ENCODE measurements at regions not wholly inside any gene's neighbourhood (a gene's known extent, or its start where the extent isn't known, plus 50 kb on each side); places are given as distances from the start of the nearest gene placed in this dataset.

DNA sequence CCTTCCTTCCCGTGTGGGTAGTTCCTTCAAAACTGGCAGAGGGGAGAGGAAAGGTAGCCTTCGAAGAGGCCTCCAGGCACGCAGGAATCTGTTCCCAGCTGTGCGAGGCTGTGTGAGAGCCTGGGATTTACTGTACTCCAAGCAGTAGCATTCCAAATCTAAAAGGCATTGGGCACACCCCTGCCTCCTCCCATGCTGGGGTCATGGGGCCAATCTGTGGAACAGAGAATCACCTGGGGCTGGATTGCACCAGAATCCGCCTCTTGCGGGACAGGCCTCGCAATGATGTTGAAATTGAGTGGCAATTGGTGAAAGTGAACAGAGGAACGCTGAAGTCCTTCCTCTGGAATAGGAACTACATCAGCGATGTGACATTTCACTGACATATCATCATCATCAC lies 72.5 kb upstream of the IRX3 start:
- TF ChIP-seq, protein P1, sequence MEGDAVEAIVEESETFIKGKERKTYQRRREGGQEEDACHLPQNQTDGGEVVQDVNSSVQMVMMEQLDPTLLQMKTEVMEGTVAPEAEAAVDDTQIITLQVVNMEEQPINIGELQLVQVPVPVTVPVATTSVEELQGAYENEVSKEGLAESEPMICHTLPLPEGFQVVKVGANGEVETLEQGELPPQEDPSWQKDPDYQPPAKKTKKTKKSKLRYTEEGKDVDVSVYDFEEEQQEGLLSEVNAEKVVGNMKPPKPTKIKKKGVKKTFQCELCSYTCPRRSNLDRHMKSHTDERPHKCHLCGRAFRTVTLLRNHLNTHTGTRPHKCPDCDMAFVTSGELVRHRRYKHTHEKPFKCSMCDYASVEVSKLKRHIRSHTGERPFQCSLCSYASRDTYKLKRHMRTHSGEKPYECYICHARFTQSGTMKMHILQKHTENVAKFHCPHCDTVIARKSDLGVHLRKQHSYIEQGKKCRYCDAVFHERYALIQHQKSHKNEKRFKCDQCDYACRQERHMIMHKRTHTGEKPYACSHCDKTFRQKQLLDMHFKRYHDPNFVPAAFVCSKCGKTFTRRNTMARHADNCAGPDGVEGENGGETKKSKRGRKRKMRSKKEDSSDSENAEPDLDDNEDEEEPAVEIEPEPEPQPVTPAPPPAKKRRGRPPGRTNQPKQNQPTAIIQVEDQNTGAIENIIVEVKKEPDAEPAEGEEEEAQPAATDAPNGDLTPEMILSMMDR (conservative IDR thresholded peaks at IDR 0.05 in 1 of 2, IDR thresholded peaks at IDR 0.05 in 1 of 2; ENCODE audit: extremely low read depth in 1 of 2, insufficient read depth in 1 of 2, low read depth in 1 of 2, low read length in 2 of 2) = no peak
- TF ChIP-seq EZH2 (IDR thresholded peaks at IDR 0.05; ENCODE audit: borderline replicate concordance, low read length) = no peak
